Peyer's patch (tissue), 4 donors: ENCODE measurements at regions not wholly inside any gene's neighbourhood (a gene's known extent, or its start where the extent isn't known, plus 50 kb on each side); places are given as distances from the start of the nearest gene placed in this dataset.

ENCODE experiments used
- CTCF ChIP-seq, 6 experiments: fragments of 450-650 bp in 4 of 6; fragments of 200-600 bp in 2 of 6; sonication (generic) in 1 of 6; IDR thresholded peaks; one replicate each; pipeline ENCODE4 v1.5.1; 2017 to 2019; ENCODE audit warnings: antibody characterized with exemption in 6 of 6, mild to moderate bottlenecking in 3 of 6, moderate library complexity in 1 of 6
- POLR2A ChIP-seq, 2 donors: fragments of 450-650 bp; IDR thresholded peaks; one replicate each; pipeline ENCODE4 v1.5.1; 2017; ENCODE audit warnings: antibody characterized with exemption in 2 of 2, mild to moderate bottlenecking in 2 of 2, moderate library complexity in 2 of 2

GRCh38 chr10:6912929-6913328, 332.9 kb upstream of the PRKCQ start:
- TF ChIP-seq CTCF (IDR thresholded peaks at IDR 0.05): no peak
- no peak for TF ChIP-seq POLR2A (IDR thresholded peaks at IDR 0.05)
